CD14-positive monocyte (primary cell): ENCODE measurements at regions not wholly inside any gene's neighbourhood (a gene's known extent, or its start where the extent isn't known, plus 50 kb on each side); places are given as distances from the start of the nearest gene placed in this dataset.

Experiments
- DNase-seq, 3 donors: peaks; one replicate each; pipeline ENCODE4 v3.0.0-alpha.2; 2011 to 2022
- H2AFZ ChIP-seq: 2 replicates; pipeline ENCODE4 v1.6.0; 2012; ENCODE audit warnings: mild to moderate bottlenecking, low read depth, low read length, inconsistent platforms; ENCODE audit not compliant: insufficient read depth, poor library complexity, severe bottlenecking
- H3K27ac ChIP-seq, 2 donors: 1 replicate in 1 of 2; 2 replicates in 1 of 2; pipeline ENCODE4 v1.5.1; 2012 to 2013; ENCODE audit warnings: low read length in 2 of 2, control low read depth in 1 of 2, inconsistent platforms in 1 of 2, low read depth in 1 of 2, mild to moderate bottlenecking in 1 of 2
- H3K27me3 ChIP-seq, 2 donors: one replicate each; pipeline versions ENCODE4 v1.6.0 to v1.6.1; 2011 to 2013; ENCODE audit warnings: low read length in 2 of 2; ENCODE audit not compliant: control insufficient read depth in 2 of 2, insufficient read depth in 2 of 2
- H3K36me3 ChIP-seq, 2 donors: replicated peaks in 1 of 2; 1 replicate in 1 of 2; 2 replicates in 1 of 2; pipeline versions ENCODE4 v1.5.1 to v1.6.1; 2012 to 2013; ENCODE audit warnings: low read length in 2 of 2, control low read depth in 1 of 2, inconsistent platforms in 1 of 2, mild to moderate bottlenecking in 1 of 2; ENCODE audit not compliant: insufficient read depth in 2 of 2, control insufficient read depth in 1 of 2
- H3K4me1 ChIP-seq, 2 donors: 1 replicate in 1 of 2; 2 replicates in 1 of 2; pipeline versions ENCODE4 v1.5.1 to v1.6.1; 2012 to 2013; ENCODE audit warnings: low read length in 2 of 2, control low read depth in 1 of 2, inconsistent platforms in 1 of 2, mild to moderate bottlenecking in 1 of 2, moderate library complexity in 1 of 2; ENCODE audit not compliant: insufficient read depth in 2 of 2, control insufficient read depth in 1 of 2
- H3K4me2 ChIP-seq: replicated peaks from 2 replicates; pipeline ENCODE3; 2012; ENCODE audit warnings: low read length, moderate library complexity, mild to moderate bottlenecking; ENCODE audit not compliant: poor library complexity, severe bottlenecking; ENCODE audit errors: extremely low read depth
- H3K4me3 ChIP-seq, 3 experiments: fragments of 200-600 bp in 1 of 3; sonication (generic) in 1 of 3; replicated peaks in 1 of 3; 1 replicate in 2 of 3; 2 replicates in 1 of 3; pipeline ENCODE4 v1.5.1; 2011 to 2013; ENCODE audit warnings: low read length in 3 of 3, mild to moderate bottlenecking in 3 of 3, control low read depth in 2 of 3, low read depth in 2 of 3, inconsistent platforms in 1 of 3, moderate library complexity in 1 of 3
- H3K79me2 ChIP-seq: 2 replicates; pipeline ENCODE4 v1.6.0; 2012; ENCODE audit warnings: mild to moderate bottlenecking, control low read depth, inconsistent platforms, low read length, moderate library complexity; ENCODE audit not compliant: insufficient read depth
- H3K9ac ChIP-seq: 2 replicates; pipeline ENCODE4 v1.6.0; 2017; ENCODE audit warnings: low read length, mild to moderate bottlenecking; ENCODE audit not compliant: insufficient read depth, poor library complexity, severe bottlenecking
- H3K9me3 ChIP-seq, 2 donors: replicated peaks in 1 of 2; 1 replicate in 1 of 2; 2 replicates in 1 of 2; pipeline versions ENCODE4 v1.5.1 to v1.6.1; 2012 to 2013; ENCODE audit warnings: low read length in 2 of 2, control low read depth in 1 of 2; ENCODE audit not compliant: control insufficient read depth in 1 of 2, insufficient read depth in 1 of 2
- H4K20me1 ChIP-seq: 2 replicates; pipeline ENCODE4 v1.6.0; 2012; ENCODE audit warnings: mild to moderate bottlenecking, low read length, control low read depth, moderate library complexity; ENCODE audit not compliant: insufficient read depth
- H3K27ac Mint-ChIP-seq, 7 donors: one replicate each; pipeline ENCODE4 v1.8.0; 2020; ENCODE audit warnings: mild to moderate bottlenecking in 7 of 7, mixed read lengths in 7 of 7, moderate library complexity in 6 of 7, inconsistent platforms in 2 of 7
- H3K27me3 Mint-ChIP-seq, 3 donors: one replicate each; pipeline ENCODE4 v1.8.0; 2021 to 2022; ENCODE audit warnings: low read depth in 3 of 3, mild to moderate bottlenecking in 3 of 3, mixed read lengths in 3 of 3, moderate library complexity in 3 of 3, inconsistent platforms in 1 of 3
- H3K36me3 Mint-ChIP-seq, 2 donors: one replicate each; pipeline ENCODE4 v1.8.0; 2020; ENCODE audit warnings: mixed read lengths in 2 of 2, inconsistent platforms in 1 of 2, mild to moderate bottlenecking in 1 of 2
- H3K4me1 Mint-ChIP-seq: one replicate; pipeline ENCODE4 v1.8.0; 2020; ENCODE audit warnings: mild to moderate bottlenecking, mixed read lengths
- H3K4me3 Mint-ChIP-seq, 2 donors: one replicate each; pipeline ENCODE4 v1.8.0; 2020; ENCODE audit warnings: mild to moderate bottlenecking in 2 of 2, mixed read lengths in 2 of 2, moderate library complexity in 1 of 2
- H3K9me3 Mint-ChIP-seq, 7 donors: one replicate each; pipeline ENCODE4 v1.8.0; 2020 to 2022; ENCODE audit warnings: mixed read lengths in 7 of 7, mild to moderate bottlenecking in 6 of 7, moderate library complexity in 6 of 7, inconsistent platforms in 2 of 7
- CTCF ChIP-seq: fragments of 200-600 bp; IDR thresholded peaks from one replicate; pipeline ENCODE4 v1.8.0; 2022; ENCODE audit warnings: antibody characterized with exemption, mild to moderate bottlenecking
- WGBS: methylation state at CpG from one replicate; pipeline ENCODE4 v1.1.5; 2013; ENCODE audit warnings: missing lambda C conversion rate; ENCODE audit not compliant: insufficient coverage; 5-methylcytosine and 5-hydroxymethylcytosine counted together
- intact Hi-C, 2 donors: fragments of 100-400 bp; cut with micrococcal nuclease; formaldehyde crosslinking; loops; one replicate each; pipeline versions ENCODE4 v1.15.0 to v1.15.1; 2023

DNA sequence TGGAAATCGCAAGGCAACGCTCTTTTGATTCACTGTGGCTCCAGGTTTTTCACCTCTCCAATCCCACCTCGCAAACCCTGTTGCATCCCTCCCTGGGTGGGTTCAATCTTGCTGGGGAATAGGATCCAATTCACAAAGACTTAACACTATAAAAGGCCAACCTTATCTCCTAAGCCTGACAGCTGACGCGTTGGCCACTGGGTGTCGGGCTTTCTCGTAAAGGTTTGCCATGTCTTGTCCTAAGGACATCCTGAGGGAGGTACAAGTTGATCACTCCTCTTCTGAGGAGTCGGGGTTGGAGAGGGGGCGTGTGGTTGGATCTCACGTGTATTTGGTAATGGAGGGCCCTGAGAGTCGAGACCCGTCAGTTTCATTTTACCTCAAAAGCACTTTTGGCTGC, 112.6 kb upstream of the FZD10 start:
- Mint-ChIP-seq H3K36me3 (no peaks in the 10 kb centered on the region), H3K27ac (no peak overlapping the region), H3K9me3 (peaks cover 0 to 6% (median 1%) of the 10 kb centered on the region in 7 donors), H3K4me3 (no peak overlapping the region), H3K4me1 (no peaks in the 10 kb centered on the region), H3K27me3 (peaks cover 21 to 29% (median 26%) of the 10 kb centered on the region in 3 donors)
- Histone ChIP-seq H3K27me3 (peaks cover 0 to 14% of the 10 kb centered on the region in 2 donors), H3K9ac (no peak overlapping the region), H3K4me3 (no peak overlapping the region), H3K4me1 (no peaks in the 10 kb centered on the region), H3K4me2 (no peak overlapping the region), H3K9me3 (peaks cover 2 to 3% of the 10 kb centered on the region in 2 donors), H4K20me1 (no peaks in the 10 kb centered on the region), H3K79me2 (no peaks in the 10 kb centered on the region), H2AFZ (no peak overlapping the region), H3K36me3 (no peaks in the 10 kb centered on the region), H3K27ac (no peak overlapping the region)
- WGBS: 100% methylated on average over 1 of the region's 12 CpGs
- intact Hi-C loops: loop anchor here (5.0 kb wide), 1 partner anchor 283 kb away; no protein-coding TSS in a partner anchor
- no peak for TF ChIP-seq CTCF
- DNase-seq: no peak

DNA sequence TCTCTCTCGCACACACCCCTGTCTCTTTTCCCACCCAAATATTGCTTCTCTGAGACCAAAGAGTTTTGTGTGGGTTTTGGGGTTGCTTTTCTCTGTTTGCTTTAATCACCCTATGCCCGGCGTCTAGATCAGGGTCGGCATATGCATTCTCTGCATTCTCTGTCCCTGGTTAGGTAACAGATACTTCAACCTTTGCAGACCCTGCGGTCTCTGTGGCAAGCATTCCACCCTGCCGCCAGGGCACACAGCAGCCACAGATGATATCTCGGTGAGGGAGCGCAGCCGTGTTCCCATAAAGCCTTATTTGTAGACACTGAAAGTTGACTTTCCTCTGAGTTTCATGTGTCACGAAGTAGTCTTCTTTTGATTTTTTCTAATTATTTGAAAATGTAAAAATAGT, 110.4 kb upstream of the FZD10 start:
- Histone ChIP-seq H3K9ac (no peak overlapping the region), H2AFZ (no peak overlapping the region), H3K9me3 (peaks cover 7 to 12% of the 10 kb centered on the region in 2 donors), H3K27me3 (no peaks in the 10 kb centered on the region), H3K36me3 (no peaks in the 10 kb centered on the region), H3K4me1 (no peaks in the 10 kb centered on the region), H3K27ac (no peak overlapping the region), H3K4me3 (no peak overlapping the region), H3K4me2 (no peak overlapping the region), H3K79me2 (no peaks in the 10 kb centered on the region), H4K20me1 (no peaks in the 10 kb centered on the region)
- Mint-ChIP-seq H3K27ac (no peak overlapping the region), H3K27me3 (peaks cover 5 to 12% (median 7%) of the 10 kb centered on the region in 3 donors), H3K9me3 (peaks cover 5 to 20% (median 11%) of the 10 kb centered on the region in 7 donors), H3K4me1 (no peaks in the 10 kb centered on the region), H3K36me3 (no peaks in the 10 kb centered on the region), H3K4me3 (no peak overlapping the region)
- 68% methylated on average over 6 of the region's 10 CpGs for WGBS
- no peak for TF ChIP-seq CTCF
- DNase-seq: no peak
- intact Hi-C loops: loop anchor here in 1 of 2 donors (5.0 kb wide), 1 partner anchor 280 kb away; no protein-coding TSS in a partner anchor
